ENCODE measurements at regions not wholly inside any gene's neighbourhood (a gene's known extent, or its start where the extent isn't known, plus 50 kb on each side); places are given as distances from the start of the nearest gene placed in this dataset.
A peak's percentile ranks its signal among the peaks of the same experiment; 100 is the strongest.

DNA sequence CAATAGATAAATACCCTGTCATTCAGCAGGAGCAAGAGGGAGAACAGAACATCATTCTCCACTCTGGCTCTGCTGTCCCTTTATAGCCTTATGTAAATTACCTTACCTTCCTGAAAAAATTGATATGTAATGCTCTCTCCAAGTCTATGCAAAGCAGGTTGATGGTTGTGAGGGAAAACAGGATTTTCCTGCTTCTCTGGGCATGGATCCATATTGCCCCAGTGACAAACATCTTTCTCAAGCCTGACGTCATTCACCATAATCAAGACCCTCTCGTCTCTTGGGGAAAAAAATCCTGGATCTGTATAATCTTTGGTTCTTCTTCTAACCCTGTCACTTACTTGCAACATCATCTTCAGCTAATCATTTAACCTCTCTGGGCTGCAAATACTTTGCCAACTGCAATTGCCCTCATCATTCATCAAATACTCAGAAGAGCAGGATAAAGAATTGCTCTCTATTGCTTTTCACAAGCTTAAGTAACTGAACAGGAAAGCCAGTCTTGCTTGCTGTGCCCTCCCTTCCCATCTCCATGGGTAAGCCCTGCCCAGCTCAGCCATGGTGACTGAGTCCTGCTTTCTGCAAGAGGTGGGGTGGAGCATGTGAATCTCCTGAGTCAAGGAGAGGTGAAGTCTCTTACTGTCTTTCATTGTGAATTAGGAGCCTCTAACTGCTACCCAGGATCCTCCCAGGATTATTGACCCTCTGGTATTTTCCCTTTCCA lies 123.7 kb upstream of the KLF7 start:
- no peak for DNase-seq

DNA sequence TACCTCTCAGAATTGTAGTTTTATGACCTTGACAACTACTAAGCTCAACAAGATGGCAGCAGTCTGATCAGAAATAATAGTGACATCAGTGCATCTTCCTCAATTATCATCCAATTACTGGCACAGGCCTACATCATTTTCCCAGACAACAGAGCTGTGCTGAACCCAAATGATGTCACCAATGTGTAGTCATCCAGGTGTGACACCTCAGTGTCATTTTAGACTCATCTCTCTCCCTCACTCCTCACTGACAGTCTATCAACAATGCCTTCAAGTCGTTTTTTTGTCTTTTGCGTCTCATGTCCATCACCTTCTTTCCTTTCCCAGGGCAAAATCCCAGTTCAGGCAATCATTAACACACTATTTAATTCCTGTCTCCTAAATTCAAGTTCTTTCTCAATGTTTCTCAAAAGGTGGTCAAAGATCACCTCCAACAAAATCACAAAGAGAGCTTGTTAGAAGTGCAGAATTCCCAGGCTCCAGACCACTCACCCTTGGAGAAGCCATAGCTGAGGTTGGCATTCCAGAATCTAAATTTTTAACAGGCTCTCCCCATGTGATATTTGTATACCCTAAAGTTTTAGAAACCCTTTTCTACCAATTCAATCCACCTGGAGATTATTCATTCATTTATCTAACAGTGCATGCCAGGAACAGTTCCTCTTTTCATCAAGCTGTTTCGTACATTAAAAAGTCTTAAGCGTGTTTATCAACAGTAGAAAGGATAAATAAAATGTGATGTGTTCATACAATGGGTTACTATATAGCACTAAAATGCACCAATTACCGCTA lies 125.3 kb upstream of the KLF7 start:
- no peak for DNase-seq

DNA sequence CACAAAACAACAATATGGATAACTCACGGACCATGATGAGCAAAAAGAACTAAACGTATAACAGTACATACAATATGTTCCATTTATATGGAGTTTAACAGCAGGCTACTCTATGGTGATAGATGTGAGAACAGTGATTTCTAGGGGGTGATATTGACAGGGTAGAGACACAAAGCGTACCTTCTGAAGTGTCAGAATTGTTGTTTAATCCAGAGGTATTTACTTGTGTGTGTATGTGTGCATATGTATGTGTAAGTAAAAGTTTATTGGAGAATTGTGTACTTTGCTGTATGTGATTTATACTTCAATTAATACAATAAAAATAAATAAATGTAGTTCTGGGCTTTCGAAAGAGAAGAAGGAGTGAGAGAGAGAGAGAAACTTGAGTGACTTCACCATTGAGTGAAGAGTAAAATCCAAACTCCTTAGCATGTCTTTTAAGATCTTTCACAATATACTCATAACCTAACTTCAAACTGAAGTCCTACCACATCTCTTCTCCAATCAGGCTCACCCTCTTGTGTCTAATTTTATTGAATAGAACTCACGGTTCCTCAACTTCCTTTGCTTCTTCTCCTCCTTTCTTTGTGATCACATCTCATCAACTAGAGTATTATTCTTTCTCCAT lies 126.0 kb upstream of the KLF7 start:
- DNase-seq, result no peak

DNA sequence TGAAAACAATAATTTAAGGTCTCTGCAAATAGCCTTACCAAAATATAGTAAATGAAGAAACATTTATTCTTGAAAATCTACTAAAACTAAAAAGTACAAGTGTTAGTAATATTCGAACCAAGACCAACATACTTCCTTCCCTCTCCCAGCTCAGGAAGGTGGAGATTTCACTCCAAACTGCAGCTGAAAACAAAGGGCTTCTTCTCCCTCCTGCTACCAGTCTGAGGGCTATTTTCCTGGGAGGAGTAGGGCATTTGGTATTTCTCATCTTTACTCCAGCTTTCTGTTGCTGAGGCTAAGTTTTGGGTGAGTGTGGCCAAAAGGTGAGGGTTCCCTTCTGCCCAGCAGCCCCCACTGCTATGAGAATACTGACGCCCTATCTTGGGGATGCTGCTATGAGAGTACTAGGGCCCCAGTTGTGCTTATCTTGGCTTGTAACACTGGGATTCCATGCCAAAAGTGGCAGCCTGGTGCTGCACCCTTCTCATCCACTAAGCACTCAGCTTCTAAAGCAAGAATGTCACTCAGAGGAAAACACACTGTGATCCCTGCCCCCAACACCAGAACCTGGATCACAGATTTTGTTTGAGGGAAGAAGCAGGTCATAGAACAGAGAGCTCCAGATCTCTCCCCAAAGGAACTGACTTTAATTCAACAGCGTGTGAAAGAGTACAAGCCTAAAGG lies 130.7 kb upstream of the KLF7 start:
- DNase-seq, result no peak

DNA sequence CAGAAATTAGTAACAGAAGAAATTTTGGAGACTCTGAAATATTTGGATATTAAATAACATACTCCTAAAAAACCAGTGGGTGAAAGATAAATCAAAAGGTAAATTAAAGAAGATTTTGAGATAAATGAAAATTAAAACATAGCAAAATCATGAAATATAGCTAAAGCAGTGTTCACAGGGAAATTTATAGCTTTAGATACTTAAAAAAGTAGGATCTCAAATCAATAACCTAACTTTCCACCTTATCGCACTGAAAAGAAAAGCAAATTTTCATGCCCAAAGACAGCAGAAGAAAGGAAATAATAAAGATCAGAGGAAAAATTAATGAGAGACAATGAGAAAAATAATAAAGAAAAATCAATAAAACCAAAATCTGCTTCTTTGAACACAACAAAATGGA lies 135.1 kb upstream of the KLF7 start:
- no peak for DNase-seq

DNA sequence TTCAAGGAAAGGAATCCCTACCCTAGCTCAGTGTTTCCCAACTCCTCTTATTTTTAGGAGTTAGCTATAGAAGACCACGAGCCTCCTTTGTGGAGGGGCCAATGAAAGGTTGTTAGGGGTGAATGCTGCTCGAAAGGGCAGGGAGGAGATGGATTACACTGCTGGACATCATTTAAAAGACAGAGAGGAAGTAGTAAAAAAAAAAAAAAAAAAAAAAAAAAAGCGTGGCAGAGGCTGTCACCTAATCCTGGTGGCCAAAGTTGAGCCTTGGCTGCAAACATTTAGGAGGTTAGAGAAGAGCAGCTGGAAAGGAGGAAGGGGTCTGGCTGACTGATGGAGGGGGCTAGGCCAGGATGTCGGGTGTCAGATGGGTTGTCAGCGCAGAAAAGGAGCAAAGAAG lies 139.0 kb upstream of the KLF7 start:
- no peak for DNase-seq

DNA sequence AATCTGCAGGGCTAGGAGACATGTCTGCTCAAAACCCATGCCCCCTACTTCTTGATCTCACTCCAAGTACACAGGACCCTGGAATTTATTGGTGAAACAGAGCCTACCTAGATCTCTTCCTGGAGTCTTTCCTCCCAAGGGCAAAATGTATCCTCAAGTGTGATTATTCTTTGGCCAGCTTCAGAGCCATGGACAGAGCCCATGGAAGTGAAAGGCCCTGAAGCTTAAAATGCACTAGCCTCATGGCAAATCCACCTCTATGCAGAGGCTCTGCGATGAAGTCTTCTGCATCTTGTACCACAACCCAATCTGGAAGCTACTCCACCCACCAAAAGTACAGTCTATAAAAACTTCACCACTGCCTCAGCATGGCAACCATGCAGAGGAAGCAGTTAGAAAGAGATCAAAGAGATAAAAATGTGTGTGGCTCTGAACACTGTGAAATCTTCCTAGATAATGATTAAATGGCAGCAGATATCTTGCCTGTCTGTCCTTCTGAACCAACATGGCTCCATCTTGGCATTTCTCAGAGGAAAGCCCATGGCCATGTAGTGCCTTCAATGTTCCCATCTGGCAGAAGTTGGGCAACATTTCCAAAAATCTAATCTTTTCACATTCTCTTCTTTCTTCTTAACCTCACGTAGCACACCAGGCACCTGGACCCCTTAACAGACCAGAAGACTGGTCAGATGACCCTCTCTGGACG lies 142.9 kb upstream of the KLF7 start:
- DNase-seq, result no peak

DNA sequence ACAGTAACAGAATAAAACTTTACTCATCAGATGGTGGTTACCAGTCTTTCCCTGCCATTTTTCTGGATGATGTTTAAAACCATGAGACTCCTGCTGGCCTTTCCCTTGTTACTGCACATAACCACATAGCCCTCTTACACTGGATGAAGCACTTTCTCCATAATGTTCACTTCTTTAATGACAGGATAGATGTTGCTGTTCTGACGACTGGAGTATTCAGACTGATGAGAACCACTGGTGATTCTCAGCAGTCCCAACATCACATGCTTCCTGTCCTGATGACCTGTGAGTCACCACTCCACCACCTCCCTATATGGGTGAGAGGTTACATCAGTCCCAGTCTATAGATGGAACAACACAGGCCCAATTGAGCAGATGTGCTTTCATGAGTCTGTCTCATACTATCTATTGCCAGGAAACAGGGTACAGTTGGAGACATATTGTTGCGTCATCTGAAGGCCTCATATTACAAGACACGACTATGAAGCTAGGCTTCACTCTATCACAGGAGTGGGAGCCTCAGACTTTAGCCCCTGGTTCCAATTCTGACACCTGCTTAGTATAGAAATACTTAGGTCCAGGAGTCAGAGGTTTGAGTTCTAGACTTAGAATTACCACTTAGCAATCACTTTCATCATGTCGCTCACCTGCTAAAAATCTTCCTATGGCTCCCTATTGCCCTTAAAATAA lies 145.7 kb upstream of the KLF7 start:
- peak; percentile 88 to 98 (median 92) for DNase-seq

GRCh38 chr2:207312006-207312356 lies 146.2 kb upstream of the KLF7 start:
- peak in 1 of 4 experiments; percentile 37 for DNase-seq

GRCh38 chr2:207313947-207314346 lies 148.2 kb upstream of the KLF7 start:
- no peak for DNase-seq

GRCh38 chr2:207315131-207315530 lies 149.4 kb upstream of the KLF7 start:
- DNase-seq, result peak in 1 of 4 experiments; percentile 11

- no peak for DNase-seq
Measured at GRCh38 chr2:207316484-207316883, 150.7 kb upstream of the KLF7 start.

- DNase-seq, result no peak
Measured at GRCh38 chr2:207316906-207317305, 151.2 kb upstream of the KLF7 start.

- DNase-seq, result peak in 2 of 4 experiments; percentile 26 to 48
Measured at GRCh38 chr2:207317378-207317984, 151.7 kb upstream of the KLF7 start.

DNA sequence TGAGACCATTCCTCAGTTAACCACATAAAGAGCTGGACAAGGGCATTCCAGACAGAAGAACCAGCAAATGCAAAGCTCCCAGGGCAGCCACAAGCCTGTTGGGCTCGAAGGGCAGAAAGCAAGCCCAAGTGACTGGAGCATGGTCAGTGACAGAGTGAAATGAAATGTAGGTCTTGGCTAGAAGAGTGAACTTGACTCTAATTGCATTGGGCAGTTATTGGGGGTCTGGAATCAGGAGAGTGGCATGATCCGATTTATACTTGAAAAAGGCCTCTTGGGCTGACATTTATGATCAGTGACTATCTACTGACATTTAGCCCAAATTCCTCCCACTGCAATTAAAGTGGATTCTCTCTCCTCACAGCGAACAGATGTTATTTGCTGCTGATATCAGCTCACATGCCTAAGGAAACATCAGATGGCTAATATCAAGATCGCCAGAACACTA lies 152.5 kb upstream of the KLF7 start:
- DNase-seq, result no peak

DNA sequence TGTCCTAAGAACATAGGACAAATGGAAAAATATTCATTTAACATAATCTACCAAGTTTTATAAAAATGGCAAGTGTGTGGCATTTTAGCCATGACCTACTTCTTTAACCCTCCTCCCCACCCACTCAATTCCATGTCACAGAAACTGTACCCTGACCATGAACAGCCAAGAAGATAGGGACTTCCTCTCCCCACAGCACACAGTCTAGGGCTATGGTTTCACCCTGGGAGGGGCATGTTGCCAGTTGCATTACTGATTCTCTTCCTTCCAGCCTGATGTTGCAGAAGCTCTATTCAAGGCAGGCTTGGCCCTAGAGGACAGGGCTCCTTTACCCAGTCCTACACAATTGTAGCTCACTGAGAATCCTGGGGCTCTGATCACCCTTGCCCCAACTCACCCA lies 153.6 kb upstream of the KLF7 start:
- peak; percentile 65 to 87 (median 83) for DNase-seq

DNA sequence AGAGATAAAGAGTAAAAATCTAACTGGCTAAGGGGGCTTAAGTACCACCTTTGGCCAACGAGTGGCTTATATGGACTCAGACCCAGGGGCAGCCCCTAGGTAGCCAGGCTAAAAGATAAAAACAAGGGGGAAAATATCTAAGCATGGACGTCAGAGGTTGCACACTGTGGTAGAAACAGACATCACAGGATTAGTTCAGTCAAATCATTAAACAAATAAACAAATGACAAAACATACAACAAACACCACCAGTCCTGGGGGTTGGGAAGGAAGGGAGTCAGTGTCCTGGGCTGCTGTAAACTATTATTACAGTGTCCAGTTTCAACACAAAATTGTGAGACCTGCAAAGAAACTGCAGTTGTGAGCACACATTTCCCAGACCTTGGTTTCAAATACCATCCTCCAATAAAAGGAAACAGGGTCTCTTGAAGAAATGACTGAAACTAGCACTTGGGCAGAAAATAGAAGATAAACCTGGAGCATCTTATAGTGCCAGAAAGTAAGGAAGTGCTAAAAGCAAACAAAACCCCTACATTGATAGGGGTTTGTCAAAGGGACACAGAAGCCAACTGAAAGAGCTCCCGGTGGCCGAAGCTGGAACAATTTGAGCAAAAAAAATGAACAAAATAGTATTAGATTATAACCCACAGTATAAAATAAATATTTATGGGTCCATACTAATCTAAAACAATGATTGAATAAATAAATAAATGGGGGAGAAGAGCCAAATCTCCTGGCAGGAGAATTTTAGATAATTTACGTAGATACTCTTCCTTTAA lies 154.8 kb upstream of the KLF7 start:
- DNase-seq, result no peak

DNA sequence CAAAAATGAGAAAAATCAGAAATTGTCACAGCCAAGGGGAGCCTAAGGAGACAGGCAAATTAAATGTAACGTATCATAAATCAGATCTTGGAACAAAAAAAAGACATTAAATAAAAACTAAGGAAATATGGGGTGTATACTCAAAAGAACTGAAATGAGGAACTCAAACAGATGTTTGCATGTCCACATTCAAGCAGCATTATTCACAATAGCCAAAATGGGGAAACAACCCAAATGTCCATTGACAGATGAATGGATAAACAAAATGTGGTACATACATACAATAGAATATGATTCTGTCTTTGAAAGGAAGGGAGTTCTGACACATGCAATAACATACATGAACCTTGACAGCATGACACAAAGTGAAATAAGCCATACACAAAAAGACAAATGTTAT lies 155.8 kb upstream of the KLF7 start:
- DNase-seq, result peak; percentile 34 to 78 (median 66)

GRCh38 chr2:207324001-207324400 lies 158.3 kb upstream of the KLF7 start:
- DNase-seq, result no peak

- no peak for DNase-seq
Measured at GRCh38 chr2:207327513-207327912, 161.8 kb upstream of the KLF7 start.

Data from suppressor macrophage (primary cell).